KMS-11 (cell line): ENCODE measurements at regions not wholly inside any gene's neighbourhood (a gene's known extent, or its start where the extent isn't known, plus 50 kb on each side); places are given as distances from the start of the nearest gene placed in this dataset.

ENCODE experiments used
- H2AFZ ChIP-seq: fragments of 200-600 bp; sonication (generic); 2 replicates; pipeline ENCODE4 v1.6.1; 2016; ENCODE audit warnings: antibody characterized with exemption, mixed run types, low read depth
- H3K27ac ChIP-seq: fragments of 200-600 bp; sonication (generic); 2 replicates; pipeline ENCODE4 v1.6.1; 2016; ENCODE audit warnings: mild to moderate bottlenecking, mixed run types
- H3K27me3 ChIP-seq: fragments of 200-600 bp; sonication (generic); 2 replicates; pipeline ENCODE4 v1.6.1; 2017; ENCODE audit warnings: mild to moderate bottlenecking, low read depth, mixed run types, moderate library complexity; ENCODE audit not compliant: insufficient read depth
- H3K36me3 ChIP-seq: fragments of 200-600 bp; sonication (generic); 2 replicates; pipeline ENCODE4 v1.6.1; 2017; ENCODE audit warnings: mild to moderate bottlenecking, mixed run types; ENCODE audit not compliant: insufficient read depth
- H3K4me1 ChIP-seq: fragments of 200-600 bp; sonication (generic); 2 replicates; pipeline ENCODE4 v1.6.1; 2016; ENCODE audit warnings: mild to moderate bottlenecking, low read depth, mixed run types; ENCODE audit not compliant: poor library complexity, severe bottlenecking
- H3K4me2 ChIP-seq: fragments of 200-600 bp; sonication (generic); 2 replicates; pipeline ENCODE4 v1.7.0; 2016; ENCODE audit warnings: mild to moderate bottlenecking, mixed run types
- H3K4me3 ChIP-seq: fragments of 200-600 bp; sonication (generic); IDR thresholded peaks from 2 replicates; pipeline ENCODE4 v1.6.1; 2017; ENCODE audit warnings: low read depth, low read length, mixed read lengths; ENCODE audit not compliant: insufficient read depth
- H3K79me2 ChIP-seq: fragments of 200-600 bp; sonication (generic); 2 replicates; pipeline ENCODE4 v1.6.1; 2016; ENCODE audit warnings: low read depth, mixed run types; ENCODE audit not compliant: insufficient read depth
- H3K9ac ChIP-seq: fragments of 200-600 bp; sonication (generic); 2 replicates; pipeline ENCODE4 v1.6.1; 2016; ENCODE audit warnings: mild to moderate bottlenecking, mixed run types
- H4K20me1 ChIP-seq: fragments of 200-600 bp; sonication (generic); 2 replicates; pipeline ENCODE4 v1.6.1; 2016; ENCODE audit warnings: mild to moderate bottlenecking, mixed run types; ENCODE audit not compliant: insufficient read depth
- TF ChIP-seq, protein P1 (sequence below): fragments of 200-600 bp; sonication (generic); conservative IDR thresholded peaks from 2 replicates; pipeline ENCODE4 v1.6.1; 2017; ENCODE audit warnings: low read depth, mild to moderate bottlenecking, antibody characterized with exemption, low read length, moderate library complexity, mixed read lengths

DNA sequence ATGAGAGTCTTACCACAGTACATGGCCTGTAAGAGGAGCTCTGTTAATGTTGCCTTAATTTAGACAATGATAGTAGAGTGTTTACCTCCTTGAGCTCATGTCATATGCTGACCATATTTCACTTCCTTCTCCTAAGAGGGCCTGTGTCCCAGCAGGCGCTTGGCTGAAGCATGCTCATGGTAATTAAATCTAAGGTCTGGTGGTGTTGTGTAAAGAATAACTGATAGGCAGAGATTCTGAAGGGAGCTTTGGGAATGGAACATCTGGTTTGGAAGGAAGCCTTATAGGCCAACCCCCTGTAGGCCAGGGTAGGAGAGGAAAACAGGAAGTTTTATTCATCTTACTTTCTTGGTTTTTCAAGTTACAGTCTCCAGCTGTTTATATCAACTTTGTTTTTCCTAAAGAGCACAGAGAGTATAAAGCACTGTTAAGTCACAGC, 300.2 kb downstream of the USP46 start:
- no peaks in the 10 kb centered on the region for H3K36me3 ChIP-seq
- H3K27me3 ChIP-seq: no peaks in the 10 kb centered on the region
- H3K79me2 ChIP-seq: no peaks in the 10 kb centered on the region
- H3K4me1 ChIP-seq: no peaks in the 10 kb centered on the region
- H2AFZ ChIP-seq: no peak overlapping the region
- H3K27ac ChIP-seq: no peak overlapping the region
- H4K20me1 ChIP-seq: no peaks in the 10 kb centered on the region
- TF ChIP-seq, protein P1, sequence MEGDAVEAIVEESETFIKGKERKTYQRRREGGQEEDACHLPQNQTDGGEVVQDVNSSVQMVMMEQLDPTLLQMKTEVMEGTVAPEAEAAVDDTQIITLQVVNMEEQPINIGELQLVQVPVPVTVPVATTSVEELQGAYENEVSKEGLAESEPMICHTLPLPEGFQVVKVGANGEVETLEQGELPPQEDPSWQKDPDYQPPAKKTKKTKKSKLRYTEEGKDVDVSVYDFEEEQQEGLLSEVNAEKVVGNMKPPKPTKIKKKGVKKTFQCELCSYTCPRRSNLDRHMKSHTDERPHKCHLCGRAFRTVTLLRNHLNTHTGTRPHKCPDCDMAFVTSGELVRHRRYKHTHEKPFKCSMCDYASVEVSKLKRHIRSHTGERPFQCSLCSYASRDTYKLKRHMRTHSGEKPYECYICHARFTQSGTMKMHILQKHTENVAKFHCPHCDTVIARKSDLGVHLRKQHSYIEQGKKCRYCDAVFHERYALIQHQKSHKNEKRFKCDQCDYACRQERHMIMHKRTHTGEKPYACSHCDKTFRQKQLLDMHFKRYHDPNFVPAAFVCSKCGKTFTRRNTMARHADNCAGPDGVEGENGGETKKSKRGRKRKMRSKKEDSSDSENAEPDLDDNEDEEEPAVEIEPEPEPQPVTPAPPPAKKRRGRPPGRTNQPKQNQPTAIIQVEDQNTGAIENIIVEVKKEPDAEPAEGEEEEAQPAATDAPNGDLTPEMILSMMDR: no peak
- H3K9ac ChIP-seq: no peak overlapping the region
- no peak overlapping the region for H3K4me2 ChIP-seq
- no peak overlapping the region for H3K4me3 ChIP-seq

DNA sequence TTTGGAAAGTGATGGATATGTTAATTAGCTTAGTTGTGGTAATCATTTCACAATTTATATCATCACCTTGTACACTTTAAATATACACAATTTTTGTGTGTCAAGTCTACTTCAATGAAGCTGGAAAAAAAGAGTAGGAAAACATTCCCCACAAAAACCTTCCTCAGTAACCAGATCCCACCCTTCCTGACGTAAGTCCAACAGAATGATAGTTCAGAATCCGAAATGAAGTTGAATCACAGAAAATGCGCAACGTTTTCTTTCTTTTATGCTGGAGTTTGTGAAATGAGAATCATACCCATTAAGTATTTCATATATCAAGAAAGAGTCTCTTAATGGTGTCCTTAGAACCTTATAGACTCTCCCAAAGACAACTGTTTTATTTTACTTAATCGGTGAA, 292.9 kb downstream of the USP46 start:
- no peak overlapping the region for H3K4me3 ChIP-seq
- H3K4me1 ChIP-seq: no peaks in the 10 kb centered on the region

DNA sequence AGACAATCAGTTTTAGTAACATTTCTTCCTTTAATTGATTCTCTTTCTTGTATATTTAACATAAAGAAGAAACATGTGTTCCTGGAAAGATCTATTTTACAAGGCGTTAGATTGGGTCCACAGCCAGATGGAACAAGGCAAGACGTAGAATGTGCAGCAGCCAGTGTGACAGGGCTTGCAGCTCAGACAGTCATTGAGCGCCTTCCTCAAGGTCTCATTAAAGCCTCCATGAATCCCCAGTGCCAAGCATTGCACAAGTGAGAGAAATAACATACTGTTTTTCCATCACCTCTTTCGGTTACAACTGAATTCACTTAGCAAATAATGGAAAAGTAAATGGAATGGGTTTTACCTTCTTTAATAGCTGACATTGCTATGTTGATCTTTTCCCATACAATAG, 292.5 kb downstream of the USP46 start:
- Histone ChIP-seq H4K20me1 (no peaks in the 10 kb centered on the region), H3K36me3 (no peaks in the 10 kb centered on the region)

More for the DNA sequence above, 292.9 kb downstream of the USP46 start:
- Histone ChIP-seq H3K79me2 (no peaks in the 10 kb centered on the region), H3K36me3 (no peaks in the 10 kb centered on the region), H3K9ac (no peak overlapping the region), H3K27ac (no peak overlapping the region), H3K4me2 (no peak overlapping the region), H4K20me1 (no peaks in the 10 kb centered on the region), H3K27me3 (no peaks in the 10 kb centered on the region), H2AFZ (no peak overlapping the region)
- TF ChIP-seq, protein P1: no peak

DNA sequence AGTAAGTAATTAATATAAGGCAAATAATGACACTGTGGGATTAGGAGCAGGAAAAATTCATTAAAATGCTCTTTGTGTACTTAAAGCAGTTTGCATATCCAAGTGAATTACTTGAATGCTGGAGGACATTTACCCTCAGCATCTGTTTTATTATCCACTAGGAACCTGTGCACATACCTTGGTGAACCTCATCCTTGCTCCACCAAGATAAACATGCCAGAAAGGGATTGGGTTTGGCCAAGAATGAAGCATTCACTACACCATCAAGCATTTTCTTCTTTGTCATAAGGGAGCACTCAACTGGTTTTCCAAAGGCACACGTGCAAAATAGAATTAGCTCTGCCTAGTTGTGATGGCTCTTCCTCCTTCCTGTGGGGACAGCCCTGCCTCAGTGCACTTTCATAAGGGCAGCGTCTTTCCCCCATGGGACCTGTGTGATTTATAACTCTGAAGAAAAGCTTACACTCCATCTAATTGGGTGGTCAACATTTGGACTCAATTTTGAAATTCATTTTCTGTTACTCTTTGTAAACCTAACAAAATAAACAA, 291.7 kb downstream of the USP46 start:
- Histone ChIP-seq H3K36me3 (no peaks in the 10 kb centered on the region), H3K4me3 (no peak overlapping the region), H3K4me1 (no peaks in the 10 kb centered on the region), H3K4me2 (no peak overlapping the region), H2AFZ (no peak overlapping the region), H3K79me2 (no peaks in the 10 kb centered on the region), H3K27ac (no peak overlapping the region), H3K27me3 (no peaks in the 10 kb centered on the region), H3K9ac (no peak overlapping the region), H4K20me1 (no peaks in the 10 kb centered on the region)
- TF ChIP-seq, protein P1: no peak

More for the DNA sequence above, 292.5 kb downstream of the USP46 start:
- Histone ChIP-seq H3K4me3 (no peak overlapping the region), H3K27ac (no peak overlapping the region), H3K4me1 (no peaks in the 10 kb centered on the region), H2AFZ (no peak overlapping the region), H3K4me2 (no peak overlapping the region), H3K9ac (no peak overlapping the region), H3K27me3 (no peaks in the 10 kb centered on the region), H3K79me2 (no peaks in the 10 kb centered on the region)
- TF ChIP-seq, protein P1: no peak
